Keratinocyte (primary cell): ENCODE measurements at regions not wholly inside any gene's neighbourhood (a gene's known extent, or its start where the extent isn't known, plus 50 kb on each side); places are given as distances from the start of the nearest gene placed in this dataset.

Experiments
- CTCF ChIP-seq, 3 experiments: IDR thresholded peaks in 1 of 3; conservative IDR thresholded peaks in 1 of 3; optimal IDR thresholded peaks in 1 of 3; 2 replicates in 2 of 3; 3 replicates in 1 of 3; pipeline versions ENCODE3 to v1.5.1; 2011; ENCODE audit warnings: low read length in 3 of 3, mild to moderate bottlenecking in 3 of 3, moderate library complexity in 2 of 3, control low read depth in 1 of 3, inconsistent platforms in 1 of 3; ENCODE audit not compliant: insufficient read depth in 2 of 3; ENCODE audit errors: extremely low read depth in 1 of 3
- EZH2 ChIP-seq: IDR thresholded peaks from one replicate; pipeline ENCODE4 v1.6.1; 2012; ENCODE audit warnings: inconsistent platforms, mild to moderate bottlenecking, low read length, moderate library complexity

- TF ChIP-seq CTCF (optimal IDR thresholded peaks at IDR 0.05 in 1 of 3, IDR thresholded peaks at IDR 0.05 in 1 of 3, conservative IDR thresholded peaks at IDR 0.05 in 1 of 3; ENCODE audit: extremely low read depth in 1 of 3, insufficient read depth in 2 of 3, low read length in 3 of 3) (no peak), EZH2 (no peak)
Measured at GRCh38 chr11:19455731-19456130, 215.0 kb upstream of the E2F8 start.
